ENCODE measurements at regions not wholly inside any gene's neighbourhood (a gene's known extent, or its start where the extent isn't known, plus 50 kb on each side); places are given as distances from the start of the nearest gene placed in this dataset.
A peak's percentile ranks its signal among the peaks of the same experiment; 100 is the strongest.

DNA sequence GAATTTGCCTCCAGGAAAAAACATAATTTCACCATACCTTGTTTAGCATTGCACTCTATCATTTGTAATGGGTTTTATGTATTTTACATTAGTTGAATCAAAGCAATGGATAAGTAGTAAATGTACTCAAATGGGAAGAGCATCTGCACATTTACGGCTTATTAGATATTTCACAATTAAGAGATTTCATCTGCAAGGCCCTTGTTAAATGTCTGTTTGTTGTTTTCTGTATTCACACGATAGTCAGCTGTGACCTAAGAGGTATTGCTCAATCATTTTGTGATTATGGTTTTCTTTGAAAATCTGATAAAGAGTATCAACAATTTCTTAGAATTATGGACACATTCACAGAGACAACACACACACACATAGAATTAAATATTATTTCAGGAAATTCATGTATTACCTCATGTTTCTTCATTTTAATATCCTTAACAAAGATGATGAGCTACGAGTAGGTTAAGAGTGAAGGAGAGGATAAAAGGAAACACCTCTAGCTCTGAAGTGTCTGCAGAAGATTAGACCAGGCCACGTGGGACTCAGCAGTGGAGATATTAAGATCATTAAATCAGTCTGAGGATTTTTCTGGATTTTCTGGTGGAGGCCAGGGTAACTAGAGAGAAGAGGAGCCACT lies 121.9 kb upstream of the POU1F1 start:
- no peak for DNase-seq (ENCODE audit: extremely low read depth in 1 of 11, low read depth in 9 of 11, low spot score in 4 of 11)

DNA sequence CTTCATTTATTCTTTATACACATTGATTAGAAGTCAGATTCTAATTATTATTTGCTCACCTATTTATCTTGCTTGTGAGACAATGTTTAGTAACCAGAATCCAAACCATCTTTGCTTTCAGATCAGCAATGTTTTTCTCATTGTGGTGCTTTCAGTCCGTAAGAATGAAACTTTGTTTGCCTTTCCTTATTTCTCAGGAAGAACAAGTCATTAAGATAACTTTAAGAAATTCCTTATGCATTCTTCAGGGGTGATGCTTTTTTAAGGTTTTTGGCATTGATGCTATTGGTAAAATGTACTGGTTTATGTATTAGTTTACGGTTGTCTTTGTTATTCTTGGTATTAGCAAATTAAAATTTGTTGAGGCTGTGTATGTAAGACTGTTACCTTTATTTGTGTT lies 120.8 kb upstream of the POU1F1 start:
- no peak for DNase-seq (ENCODE audit: extremely low read depth in 1 of 11, low read depth in 9 of 11, low spot score in 4 of 11)

DNA sequence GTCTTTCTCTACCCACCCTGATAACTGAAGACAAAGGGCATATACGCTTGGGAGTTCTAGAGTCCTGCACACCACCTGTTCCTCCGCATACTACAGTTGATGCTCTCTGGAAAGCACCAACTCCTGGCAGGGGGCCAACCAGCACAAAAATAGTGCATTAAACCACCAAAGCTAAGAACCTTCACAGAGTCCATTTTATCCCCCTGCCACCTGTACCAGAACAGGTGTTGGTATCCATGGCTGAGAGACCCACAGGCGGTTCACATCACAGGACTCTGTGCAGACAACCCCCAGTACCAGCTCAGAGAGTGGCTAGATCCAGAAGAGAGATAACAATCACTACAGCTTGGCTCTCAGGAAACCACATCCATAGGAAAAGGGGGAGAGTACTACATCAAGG lies 114.4 kb upstream of the POU1F1 start:
- no peak for DNase-seq (ENCODE audit: extremely low read depth in 1 of 11, low read depth in 9 of 11, low spot score in 4 of 11)

DNA sequence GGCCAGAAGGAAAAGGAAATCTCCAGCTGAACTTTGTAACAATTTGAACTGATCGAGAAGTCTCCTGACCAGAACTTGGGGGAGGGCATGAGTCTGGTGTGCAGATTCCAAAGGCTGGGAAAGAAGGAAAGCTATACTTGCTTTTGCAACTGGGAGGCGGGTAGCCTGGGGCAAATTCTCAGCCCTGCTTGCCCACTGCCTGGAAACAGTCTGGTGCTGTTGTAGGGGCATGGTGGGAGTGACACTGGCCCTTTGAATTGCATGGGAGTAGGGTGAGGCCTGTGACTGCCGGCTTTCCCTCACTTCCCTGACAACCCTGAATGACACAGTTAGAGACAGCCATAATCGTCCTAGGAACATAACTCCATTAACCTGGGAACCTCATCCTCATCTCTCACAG lies 114.0 kb upstream of the POU1F1 start:
- DNase-seq (ENCODE audit: extremely low read depth in 1 of 11, low read depth in 9 of 11, low spot score in 4 of 11) = no peak

DNA sequence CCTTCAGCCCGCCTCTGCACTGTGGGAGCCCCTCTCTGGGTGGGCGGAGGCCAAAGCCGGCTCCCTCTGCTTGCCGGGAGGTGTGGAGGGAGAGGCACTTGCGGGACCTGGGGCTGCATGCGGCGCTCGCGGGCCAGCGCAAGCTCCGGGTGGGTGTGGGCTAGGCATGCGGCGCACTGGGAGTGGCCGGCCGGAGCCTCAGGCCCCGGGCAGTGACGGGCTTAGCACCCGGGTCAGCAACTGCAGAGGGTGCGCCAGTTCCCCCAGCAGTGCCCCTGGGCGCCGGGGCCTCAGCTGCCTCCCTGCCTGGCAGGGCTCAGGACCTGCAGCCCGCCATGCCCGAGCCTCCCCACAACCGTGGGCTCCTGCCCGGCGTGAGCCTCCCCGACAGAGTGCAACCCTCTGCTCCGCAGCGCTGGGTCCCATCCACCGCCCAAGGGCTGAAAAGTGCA lies 98.9 kb upstream of the POU1F1 start:
- DNase-seq (ENCODE audit: extremely low read depth in 1 of 11, low read depth in 9 of 11, low spot score in 4 of 11) = no peak

DNA sequence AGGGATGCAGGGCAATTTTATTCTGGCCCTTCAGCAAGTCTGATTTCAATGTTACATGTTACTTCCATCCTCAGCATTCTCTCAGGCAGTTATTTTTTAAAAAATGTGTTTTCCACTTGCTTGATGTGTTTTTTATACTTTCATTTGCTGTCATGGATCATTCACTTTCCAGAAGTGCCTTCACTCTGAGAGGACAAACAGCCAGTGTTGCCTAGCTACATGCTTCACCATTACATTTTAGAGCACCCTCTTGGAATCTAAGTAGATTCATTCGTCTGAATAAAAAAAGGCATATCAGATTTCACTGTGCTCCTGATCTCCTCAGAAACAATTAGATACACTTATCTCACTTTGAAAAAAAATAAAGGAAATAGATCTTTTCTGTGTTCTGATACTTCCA lies 93.6 kb upstream of the POU1F1 start:
- DNase-seq (ENCODE audit: extremely low read depth in 1 of 11, low read depth in 9 of 11, low spot score in 4 of 11) = peak in 4 of 11 donors; percentile 22 to 41 (median 28)

DNA sequence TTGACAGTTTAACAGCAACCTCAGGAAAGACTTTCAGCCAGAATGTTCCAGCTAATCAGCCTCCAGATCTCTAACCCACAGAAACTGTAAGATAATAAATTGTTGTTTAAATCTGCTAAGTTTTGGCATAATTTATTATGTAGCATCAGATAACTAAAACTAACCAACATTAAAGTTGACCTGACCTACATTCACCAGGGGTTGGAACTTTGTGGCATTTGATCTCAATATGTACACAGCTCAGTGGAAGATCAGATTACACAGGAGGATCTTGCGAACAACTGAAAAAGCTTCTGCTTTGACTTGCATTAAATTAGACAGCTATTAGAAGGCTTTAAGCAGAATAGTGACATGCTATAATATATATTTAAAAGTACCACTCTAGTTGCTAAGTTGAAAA lies 91.4 kb upstream of the POU1F1 start:
- peak in 3 of 11 donors; percentile 29 to 39 (median 30) for DNase-seq (ENCODE audit: extremely low read depth in 1 of 11, low read depth in 9 of 11, low spot score in 4 of 11)

DNA sequence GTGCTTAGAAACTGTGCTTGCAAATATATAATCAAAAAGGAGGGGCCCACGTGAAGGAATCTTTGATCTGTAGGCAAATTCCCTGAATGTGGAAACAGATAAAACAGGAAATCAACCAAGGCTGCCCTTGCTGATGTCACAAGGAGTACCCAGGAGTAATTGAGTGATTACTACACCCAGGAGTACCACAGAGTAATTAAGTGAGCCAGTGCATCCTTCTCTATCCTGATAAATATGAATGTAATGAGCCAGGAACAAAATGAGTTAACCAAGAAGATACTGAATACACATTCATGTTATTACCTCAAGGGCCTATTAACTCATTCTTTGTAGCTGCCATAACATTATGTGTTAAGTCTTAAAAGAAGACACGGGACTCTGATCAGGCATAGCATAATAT lies 87.3 kb upstream of the POU1F1 start:
- no peak for DNase-seq (ENCODE audit: extremely low read depth in 1 of 11, low read depth in 9 of 11, low spot score in 4 of 11)

DNA sequence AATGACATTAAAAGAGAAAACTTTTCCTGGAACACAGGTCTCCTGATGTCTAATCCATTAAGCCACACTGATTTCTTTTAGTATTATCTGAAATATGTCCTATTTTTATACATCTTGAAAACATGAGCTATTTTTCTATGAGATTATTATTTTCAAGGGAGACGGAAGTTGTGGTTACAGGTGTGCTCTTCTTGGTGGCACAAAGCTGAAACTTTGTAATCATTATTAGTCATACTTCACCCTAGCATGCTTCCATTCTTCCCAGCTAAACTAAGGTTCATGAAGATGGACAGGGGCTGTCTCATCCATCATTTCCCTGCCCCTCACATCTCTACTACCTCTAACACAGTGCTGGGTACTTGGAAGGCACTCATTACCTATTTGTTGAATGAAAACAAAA lies 85.6 kb upstream of the POU1F1 start:
- DNase-seq (ENCODE audit: extremely low read depth in 1 of 11, low read depth in 9 of 11, low spot score in 4 of 11) = no peak

DNA sequence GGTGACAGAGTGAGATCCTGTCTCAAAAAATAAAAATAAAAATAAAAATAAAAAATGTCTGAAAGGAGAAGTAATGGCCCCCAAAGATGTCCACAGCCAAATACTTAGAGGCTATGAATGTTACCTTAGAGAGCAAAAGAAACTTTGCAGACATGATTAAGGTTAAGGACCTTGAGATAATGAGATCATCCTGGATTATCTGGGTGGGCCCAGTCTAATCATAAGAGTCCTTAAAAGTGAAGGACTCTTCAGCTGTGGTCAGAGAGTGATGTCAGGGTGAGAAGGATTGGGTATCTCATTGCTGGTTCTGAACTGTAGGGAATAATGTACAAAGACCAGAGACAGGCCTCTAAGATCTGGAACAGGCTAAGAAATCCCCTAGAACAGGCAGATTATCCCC lies 84.9 kb upstream of the POU1F1 start:
- DNase-seq (ENCODE audit: extremely low read depth in 1 of 11, low read depth in 9 of 11, low spot score in 4 of 11) = no peak

DNA sequence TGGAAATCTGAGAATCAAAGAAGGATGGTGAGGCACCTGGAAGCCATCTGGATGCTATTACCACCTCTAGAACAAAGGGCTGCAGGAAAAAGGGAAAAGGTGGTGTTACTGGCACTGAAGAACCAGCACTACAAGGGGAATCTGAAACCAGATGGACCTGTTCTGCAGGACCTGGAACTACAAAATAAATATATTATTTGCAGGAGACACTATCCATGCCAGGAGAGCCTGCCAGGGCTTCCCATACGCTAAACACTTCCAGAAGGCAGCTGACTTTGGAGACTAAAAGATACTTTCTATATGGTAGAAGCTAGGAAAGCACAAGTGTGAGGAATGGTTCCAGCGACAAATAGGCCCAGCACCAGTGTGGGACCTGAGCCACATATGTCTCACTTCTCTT lies 83.4 kb upstream of the POU1F1 start:
- DNase-seq (ENCODE audit: extremely low read depth in 1 of 11, low read depth in 9 of 11, low spot score in 4 of 11) = no peak

DNA sequence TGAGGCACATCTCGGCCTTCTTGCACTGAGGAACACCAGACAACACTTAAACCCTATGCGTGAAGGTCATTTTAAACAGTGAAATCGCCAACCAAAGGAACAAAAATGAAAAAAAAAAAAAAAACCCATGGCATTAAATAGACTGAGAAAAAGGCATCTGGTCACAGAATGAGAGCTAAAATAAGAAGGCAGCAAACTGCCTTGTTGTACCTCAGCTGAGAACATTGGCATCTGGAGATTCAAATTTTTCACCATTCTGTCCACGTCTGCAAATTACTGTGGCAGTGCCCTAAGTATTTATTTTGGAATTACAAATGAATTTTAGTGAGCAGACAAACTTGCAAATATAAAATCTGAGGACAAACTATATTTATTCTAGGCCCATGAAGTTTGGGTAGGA lies 82.6 kb upstream of the POU1F1 start:
- DNase-seq (ENCODE audit: extremely low read depth in 1 of 11, low read depth in 9 of 11, low spot score in 4 of 11) = no peak

DNA sequence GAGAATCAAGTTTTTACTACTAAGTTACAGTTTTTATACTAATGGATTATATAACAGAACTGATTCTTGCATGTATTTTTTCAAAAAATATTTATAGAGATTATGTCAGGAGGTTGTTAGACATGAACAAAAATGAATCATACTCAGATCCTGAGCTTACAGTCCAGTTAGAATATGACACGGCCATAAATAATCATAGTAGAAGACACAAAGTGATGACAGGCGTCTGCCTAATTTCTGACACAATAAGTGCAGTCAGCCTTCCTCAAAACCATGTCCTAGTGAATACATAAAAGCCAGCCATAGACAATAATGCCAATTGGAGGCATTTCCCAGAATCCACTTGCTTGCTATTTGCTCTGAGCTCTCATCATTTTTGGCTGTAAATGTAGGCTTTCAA lies 81.7 kb upstream of the POU1F1 start:
- no peak for DNase-seq (ENCODE audit: extremely low read depth in 1 of 11, low read depth in 9 of 11, low spot score in 4 of 11)

DNA sequence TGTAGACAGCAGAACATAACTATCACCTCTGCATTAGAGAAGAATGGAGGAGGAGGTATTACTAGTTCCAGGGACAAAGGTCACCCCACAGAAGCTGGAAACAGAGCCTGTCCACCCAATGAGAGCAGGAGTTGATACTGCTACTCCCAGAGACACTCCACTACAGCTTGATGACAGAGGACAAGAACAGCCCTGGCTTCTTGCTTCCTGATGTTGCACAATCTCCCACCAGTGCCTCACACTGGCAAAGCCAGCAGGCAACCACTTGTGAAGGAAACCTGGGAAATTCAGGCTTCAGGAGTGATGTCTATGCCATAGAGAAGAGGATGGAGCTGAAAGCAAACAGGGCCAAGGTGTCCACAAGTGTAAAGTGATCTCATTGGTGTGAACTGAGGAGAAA lies 78.0 kb upstream of the POU1F1 start:
- no peak for DNase-seq (ENCODE audit: extremely low read depth in 1 of 11, low read depth in 9 of 11, low spot score in 4 of 11)

DNA sequence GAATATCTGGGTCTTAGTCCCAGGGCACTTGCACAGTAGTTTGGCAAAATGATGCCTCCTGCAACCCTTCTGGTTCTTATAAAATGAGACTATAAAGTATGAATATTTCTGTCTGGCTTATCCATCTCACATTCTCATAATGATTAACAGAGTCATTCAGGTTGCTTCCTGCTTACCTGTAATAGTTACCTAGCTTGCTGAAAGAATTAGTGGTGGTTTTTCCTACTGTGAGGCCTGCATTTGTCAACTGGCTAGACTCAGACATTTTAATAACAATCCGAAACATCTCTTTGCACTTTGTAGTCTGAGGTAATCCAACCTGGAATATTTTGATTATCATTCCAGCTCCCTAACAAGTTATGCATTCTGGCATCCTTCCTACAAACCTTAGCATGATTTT lies 75.6 kb upstream of the POU1F1 start:
- no peak for DNase-seq (ENCODE audit: extremely low read depth in 1 of 11, low read depth in 9 of 11, low spot score in 4 of 11)

DNA sequence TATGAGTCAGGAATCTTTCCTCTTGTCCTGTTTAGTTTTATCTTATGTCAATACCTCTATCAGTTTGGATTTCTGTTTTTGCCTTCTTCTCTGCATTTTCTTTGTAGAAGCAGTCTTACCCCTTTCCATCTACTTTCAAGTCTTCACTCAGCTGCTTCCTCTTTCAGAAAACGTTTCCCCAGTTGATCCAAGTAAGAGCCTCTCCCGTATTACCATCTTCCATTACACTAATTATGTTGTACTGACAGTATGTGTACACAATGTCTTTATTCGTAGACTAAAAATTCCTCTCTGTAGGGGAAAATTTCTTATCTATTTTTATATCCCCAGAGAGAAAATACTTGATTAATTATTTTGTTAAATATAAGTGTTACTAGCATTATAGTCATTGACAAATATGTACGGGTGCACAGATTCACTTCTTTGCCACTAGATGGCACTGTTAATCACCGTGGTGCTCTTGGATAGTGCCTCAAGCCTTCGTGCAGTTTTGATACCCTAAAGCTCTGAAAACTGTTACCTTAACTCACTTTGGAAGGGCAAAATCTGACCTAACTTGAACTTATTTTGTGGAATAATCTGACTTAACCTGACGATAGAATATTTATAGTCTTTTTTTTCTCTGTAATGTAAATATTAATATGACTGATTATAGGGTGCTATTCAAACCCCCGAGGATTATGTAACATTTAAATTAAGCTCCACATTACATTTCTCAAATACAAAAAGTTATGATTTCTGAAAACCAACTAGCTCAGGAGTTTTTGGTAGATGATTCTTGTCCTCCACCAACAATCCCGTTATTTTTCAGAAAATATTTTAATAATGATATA lies 74.2 kb upstream of the POU1F1 start:
- peak in 2 of 11 donors; percentile 26 to 40 for DNase-seq (ENCODE audit: extremely low read depth in 1 of 11, low read depth in 9 of 11, low spot score in 4 of 11)

DNA sequence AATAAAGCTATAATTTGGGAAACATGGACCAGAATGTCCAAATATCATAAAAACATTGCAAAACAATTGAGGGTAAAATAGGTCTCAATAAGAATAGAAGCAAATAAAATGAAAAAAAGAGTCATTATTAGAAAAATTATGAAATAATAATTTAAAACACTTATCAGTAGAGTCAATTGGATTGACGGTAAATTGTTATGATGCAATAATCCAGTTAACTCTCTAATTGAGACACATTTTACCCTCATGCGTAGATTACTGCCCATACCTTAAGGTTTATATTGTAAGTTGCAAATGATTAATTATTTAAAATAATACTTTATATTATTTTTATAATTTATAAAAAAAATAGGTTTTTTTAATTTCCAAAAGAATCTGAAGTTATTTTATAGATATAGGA lies 73.4 kb upstream of the POU1F1 start:
- no peak for DNase-seq (ENCODE audit: extremely low read depth in 1 of 11, low read depth in 9 of 11, low spot score in 4 of 11)

DNA sequence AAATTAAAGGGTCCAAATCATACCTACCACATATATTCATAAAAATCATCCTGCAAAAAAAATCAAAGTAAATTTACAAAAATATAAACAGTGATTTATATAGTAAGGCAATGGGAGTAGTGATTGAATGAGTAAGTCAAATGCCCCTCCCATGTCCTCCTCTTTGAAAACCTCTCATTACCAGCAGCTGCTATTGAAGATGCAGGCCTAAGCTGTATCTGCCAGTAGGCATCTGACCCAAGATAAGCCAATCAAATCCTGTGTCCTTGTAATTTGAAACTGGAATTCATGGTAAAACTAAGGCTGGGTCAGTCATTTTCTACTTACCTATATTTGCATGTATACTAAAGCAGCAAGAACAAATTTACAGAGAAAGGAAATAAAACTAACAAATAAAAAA lies 60.4 kb upstream of the POU1F1 start:
- DNase-seq (ENCODE audit: extremely low read depth in 1 of 11, low read depth in 9 of 11, low spot score in 4 of 11) = no peak

DNA sequence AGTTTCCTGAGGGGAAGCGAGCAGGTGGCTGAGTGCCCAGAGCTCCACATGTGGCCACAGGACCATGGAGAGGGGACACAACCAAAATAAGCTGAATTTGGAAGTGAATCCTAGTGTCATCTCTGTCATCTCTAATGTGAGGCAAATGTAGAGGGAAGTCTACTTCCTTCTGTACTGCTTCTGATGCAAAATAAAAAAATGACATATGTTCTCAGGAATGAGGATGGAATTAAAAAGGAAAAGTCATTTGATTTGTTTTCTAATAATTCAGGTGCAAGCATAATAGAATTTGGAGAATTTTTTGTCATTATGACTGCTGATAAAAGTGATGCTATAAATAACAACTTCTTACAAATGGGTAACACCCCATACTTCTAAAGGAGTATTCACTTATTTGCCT lies 59.5 kb upstream of the POU1F1 start:
- DNase-seq (ENCODE audit: extremely low read depth in 1 of 11, low read depth in 9 of 11, low spot score in 4 of 11) = no peak

DNA sequence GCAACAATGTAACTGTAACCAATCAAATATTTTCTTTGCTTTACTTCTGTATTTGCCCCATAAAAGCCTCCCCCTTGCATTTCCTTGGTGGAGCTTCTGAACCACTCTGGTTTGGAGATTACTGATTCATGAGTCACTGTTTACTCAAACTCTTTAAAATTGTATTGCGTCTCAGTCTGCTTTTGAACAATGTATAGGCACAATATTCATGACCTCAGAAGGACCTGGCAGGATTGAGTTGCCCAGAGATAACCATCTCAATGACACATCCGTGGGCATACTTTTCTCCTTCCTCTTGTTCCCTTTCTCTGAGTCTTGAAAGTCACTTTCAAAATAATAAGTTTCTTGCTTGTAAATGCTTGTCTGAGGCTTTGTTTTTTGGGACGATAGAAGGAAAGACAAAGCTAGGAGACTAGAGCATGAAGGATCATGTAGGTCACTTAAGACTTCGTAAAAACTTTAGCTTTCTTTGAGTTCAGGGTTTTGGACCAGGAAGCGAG lies 57.1 kb upstream of the POU1F1 start:
- no peak for DNase-seq (ENCODE audit: extremely low read depth in 1 of 11, low read depth in 9 of 11, low spot score in 4 of 11)

DNA sequence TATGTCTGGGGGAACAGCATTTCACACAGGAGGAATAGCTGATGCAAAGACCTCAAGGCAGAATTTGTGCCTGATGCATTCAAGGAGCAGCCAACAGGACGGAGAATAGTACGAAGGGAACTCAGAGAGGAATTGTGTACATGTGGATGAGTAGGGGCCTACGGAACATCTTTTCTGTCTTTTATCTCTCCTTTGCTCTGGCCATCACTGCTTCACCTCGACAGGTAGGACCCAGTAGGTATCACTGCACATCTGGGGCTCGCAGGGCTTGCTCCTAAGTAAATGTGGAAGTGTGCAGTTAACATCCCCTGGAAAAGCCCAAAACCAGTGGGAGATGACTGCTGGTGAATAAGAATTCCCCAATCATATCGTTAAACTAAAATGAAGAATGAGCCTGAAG lies 56.4 kb upstream of the POU1F1 start:
- DNase-seq (ENCODE audit: extremely low read depth in 1 of 11, low read depth in 9 of 11, low spot score in 4 of 11) = no peak

All from renal cortex interstitium (tissue), 11 donors.